HK-2 (cell line): ENCODE measurements at regions not wholly inside any gene's neighbourhood (a gene's known extent, or its start where the extent isn't known, plus 50 kb on each side); places are given as distances from the start of the nearest gene placed in this dataset.

Experiments used
- DNase-seq: peaks from one replicate; pipeline ENCODE4 v3.0.0-alpha.2; 2018; ENCODE audit not compliant: unreplicated experiment

DNA sequence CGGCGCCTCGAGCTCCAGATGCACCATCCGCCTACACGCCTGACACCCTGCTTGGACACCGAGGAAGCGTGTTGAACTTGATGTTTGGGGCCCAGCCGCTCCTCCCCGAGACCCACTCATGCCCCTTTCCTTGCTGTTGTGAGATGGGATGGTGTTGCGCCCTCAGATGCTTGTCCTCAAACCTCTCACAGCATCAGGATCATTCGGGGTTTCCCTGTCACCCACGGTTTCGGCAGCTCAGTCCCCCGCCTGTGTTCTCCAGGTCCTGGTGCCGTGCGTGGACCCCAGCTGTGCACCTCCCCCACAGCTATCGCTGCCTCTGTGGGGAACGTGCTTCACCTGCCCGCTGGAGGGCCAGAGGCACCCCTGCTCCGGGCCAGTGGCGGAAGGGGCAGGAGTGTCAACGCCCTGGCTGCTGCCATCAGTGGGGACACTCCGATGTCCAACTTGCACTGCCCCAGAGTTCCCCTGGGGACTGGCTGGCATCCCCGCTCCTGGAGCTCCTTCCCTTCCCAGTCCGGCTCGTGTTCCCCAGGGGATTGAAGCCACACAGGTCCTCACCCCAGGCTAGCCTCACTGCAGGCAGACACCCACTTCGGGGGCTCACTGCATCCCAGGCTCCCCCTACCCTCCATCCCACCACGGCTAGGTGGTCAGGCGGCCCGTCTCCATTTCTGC lies 82.3 kb upstream of the ADRA2C start:
- DNase-seq, result no peak

DNA sequence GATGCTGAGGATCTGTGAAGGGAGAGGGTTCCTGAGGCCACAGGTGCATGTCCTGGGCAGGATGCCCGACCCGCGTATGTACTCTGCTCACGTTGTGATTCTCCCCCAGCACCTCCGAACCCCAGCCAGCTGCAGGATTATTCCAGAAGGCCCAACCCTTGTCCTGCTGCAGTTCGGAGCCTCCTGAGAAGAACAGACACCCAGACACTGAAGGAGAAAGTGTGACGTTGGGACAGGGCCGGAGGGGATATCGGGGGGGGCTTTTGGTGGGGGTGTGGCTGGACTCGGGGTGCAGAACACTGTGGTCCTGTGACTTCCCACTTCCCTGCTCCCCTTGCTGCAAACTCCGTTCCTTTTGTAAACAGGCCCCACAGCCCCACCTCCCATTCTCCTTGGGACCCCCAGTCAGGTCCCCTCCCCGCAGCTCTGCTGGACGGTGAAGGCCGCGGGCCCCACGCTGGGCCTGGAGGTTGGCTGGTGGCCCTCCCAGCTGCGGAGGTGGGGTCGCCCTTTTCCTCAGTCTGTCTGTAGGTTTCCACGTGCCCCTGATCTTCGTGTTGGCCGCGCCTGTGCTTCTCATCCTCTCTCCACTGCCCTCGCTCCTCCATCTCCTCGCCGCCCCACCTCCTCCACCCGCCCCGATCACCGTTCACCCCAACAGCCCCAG lies 83.0 kb upstream of the ADRA2C start:
- no peak for DNase-seq

DNA sequence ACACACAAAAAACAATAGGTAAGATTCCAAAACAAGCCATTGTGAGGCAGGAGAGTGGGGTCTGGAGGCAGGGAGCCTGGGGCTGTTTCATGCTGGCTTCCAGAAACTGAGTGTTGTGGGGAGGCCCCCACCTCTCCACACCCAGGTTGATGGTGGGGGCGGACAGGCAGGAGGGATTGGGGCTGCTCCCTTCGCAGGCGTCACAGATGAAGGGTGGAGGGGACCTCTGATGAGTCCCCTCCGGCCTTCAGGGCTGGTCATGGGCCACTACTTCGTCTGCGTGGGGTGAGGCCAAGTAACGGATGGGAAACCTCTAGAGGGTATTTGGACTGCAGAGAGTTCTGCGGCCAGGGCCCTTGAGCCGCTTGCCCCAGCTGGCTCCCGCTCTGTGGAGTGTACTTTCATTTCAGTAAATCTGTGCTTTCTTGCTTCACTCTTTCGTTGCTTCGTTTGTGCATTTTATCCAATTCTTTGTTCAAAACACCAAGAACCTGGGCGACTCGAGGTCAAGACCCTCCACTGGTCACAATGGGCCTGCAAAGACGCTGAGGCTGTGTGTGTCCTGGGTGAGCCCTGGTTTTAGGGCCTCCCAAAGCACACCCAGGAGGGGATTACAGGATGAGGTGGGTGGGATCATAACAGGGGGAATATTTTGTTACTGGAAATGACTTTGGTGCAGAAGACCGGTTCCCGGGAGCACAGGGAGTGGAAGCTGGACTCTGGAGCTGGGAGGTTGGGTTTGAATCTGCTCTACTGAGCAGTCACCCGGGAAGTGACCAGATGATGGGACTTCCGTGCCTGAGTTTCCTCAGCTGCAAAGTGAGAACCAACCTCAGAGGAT lies 83.7 kb upstream of the ADRA2C start:
- DNase-seq, result no peak

DNA sequence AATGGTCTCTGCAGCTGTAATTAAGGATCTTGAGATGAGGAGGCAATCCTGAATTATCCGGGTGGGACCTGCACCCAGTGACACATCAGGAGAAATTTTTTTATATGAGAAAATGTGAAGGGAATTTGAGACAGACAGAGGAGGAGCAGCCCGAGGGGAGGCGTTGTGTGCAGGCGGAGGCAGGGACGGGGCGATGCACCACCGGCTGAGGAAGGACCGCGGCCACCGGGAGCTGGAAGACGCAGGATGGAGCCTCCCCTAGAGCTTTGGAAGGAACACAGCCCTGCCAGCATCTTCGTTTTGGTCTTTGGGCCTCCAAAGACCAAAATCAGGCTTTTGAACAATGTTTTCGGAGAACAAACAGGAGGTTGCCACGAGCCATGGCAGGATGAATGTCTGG lies 85.0 kb upstream of the ADRA2C start:
- no peak for DNase-seq

DNA sequence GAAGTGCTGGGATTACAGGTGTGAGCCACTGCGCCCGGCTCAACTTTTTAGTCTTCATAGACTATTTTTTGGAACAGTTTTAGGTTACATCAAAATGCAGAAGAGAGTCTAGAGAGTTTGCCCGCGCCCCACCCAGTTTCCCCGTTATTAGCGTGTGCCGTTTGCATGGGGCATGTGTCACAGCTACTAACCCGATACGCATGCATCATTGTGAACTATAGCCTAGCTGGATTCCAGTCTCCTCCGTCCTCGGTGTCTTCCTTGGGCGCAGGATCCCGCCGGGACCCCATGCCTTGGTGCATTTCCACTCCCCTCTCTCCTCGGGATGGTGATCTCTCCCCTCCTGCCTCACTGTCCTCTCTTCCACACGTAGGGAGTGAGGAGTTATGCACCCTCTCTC lies 85.5 kb upstream of the ADRA2C start:
- DNase-seq, result no peak

DNA sequence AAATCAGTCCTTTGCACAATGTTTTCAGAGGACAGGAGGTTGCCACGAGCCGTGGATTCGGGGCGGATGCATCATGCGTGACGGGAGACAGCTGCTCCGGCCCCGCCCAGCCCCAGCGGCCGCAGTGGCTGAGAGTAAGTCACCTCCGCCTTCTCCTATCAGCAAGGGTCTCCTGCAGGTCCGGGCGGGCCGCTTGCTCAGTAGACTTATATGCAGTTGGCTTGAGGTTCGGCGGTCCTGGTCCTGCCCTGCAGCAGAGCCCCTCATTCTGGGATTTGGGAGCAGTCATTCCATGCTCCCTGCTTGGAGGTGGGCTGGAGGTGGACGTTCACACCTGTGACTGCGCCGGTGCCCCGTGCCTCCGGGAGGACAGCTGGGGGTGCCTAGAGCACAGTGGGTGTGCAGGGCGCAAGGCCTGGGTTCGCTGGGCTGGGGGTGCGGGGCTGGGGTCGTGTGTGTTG lies 86.3 kb upstream of the ADRA2C start:
- DNase-seq, result no peak

DNA sequence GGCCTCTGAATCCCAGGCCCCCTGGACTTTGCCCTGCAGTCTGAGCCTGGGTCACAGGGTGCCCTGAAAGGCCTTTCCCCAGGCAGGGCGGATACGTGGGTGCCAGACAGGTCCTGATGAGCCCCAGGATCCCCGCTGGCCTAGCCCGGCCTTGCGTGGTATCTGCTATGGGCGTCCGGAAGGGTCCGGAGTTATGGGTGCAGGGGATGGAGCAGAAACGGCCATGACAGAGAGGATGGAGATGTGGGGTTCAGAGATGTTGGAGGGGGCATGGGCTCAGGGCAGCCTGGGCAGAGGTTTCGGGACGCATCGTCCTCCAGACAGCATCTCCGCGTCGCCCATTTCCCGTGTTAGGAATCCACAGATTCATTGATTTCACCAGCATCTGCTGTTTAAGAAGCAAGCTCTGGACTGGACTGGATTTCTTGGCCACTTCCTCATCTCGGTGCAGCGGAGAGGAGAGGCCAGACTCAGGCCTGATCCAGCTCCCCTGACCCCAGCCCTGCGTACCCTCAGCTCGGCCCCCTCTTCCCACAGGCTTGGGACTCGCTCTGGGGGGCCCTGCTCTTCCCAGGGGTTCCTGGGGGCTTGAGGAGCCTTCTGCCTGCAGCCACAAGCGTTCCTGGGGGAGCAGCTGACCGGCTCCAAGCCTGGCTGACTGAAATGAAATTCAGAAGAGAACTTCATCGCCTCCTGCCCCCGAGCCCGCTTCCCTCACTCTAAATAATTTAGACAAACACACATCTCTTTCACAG lies 86.9 kb upstream of the ADRA2C start:
- no peak for DNase-seq

DNA sequence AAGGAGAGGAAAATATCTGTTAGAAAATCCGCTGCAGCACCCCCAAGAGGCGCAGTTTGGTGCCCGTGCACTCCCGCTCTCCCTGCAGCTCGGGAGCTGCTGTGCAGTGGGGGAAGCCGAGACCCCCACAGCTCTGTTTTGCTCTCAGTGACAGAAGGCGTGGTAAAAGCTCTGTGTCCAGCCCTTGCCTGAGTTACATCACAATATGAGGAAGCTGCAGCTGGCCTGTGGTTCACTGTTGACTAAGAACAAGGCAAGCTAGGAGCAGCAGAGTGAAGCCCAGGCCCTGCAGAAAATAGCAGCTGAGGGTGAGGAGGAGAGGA lies 88.5 kb upstream of the ADRA2C start:
- no peak for DNase-seq

DNA sequence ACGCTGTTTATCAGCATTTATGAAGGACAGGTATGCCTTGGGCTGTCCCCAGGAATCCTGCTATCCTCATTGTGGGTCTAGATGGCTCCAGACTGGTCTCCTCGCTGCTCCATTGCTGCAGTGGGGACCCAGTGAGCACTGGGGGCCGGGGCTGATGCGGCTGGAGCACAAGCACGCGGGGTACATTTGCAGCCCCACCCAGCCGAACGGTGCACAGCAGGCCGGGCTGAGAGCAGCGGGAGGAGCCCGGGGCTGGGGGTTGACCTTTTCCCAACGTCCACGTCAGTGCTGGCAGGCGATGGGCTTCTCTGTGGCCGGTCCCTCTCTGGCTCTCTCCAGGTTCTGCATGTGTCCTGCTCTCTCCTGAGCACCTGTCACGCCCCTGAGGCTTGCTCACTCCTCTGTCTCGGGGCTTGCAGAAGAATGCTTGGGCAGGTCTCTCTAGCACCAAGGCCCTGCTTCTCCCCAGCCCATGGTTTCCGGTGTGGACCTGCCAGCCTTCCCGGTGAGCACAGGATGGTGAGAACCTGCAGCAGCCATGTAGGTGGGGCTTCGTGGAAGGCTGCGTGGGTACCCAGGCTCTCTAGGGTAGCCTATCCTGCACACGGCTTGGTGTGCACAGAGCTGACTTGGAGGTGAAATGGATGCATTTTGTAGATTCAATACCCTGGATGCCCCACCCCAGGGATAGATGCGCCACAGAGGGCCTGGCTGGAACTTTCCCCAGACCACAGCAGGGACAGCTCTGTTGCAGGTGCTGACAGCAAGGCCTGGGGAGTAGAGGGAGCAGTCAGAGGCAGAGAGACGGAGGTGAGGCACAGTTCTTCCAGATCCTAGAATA lies 89.1 kb upstream of the ADRA2C start:
- DNase-seq, result no peak

DNA sequence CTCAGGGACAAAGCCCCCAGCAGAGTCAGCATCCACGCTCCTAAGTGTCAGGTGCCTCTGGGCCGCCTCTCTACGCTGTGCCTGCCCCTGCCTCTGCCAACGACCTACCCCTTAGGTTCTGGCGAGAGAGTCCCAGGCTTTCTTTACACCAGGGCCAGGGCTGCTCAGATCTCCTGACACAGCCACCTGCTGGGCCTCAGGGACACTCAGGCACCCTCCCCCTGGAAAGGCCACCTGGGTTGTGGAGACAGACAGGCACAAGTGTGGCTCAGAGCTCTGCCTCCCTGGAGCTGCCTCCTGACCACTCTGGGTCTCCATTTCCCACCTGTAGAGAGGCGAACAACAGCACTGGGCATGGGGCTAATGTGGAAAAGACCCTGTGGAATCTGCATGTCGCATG lies 90.0 kb upstream of the ADRA2C start:
- DNase-seq, result no peak

DNA sequence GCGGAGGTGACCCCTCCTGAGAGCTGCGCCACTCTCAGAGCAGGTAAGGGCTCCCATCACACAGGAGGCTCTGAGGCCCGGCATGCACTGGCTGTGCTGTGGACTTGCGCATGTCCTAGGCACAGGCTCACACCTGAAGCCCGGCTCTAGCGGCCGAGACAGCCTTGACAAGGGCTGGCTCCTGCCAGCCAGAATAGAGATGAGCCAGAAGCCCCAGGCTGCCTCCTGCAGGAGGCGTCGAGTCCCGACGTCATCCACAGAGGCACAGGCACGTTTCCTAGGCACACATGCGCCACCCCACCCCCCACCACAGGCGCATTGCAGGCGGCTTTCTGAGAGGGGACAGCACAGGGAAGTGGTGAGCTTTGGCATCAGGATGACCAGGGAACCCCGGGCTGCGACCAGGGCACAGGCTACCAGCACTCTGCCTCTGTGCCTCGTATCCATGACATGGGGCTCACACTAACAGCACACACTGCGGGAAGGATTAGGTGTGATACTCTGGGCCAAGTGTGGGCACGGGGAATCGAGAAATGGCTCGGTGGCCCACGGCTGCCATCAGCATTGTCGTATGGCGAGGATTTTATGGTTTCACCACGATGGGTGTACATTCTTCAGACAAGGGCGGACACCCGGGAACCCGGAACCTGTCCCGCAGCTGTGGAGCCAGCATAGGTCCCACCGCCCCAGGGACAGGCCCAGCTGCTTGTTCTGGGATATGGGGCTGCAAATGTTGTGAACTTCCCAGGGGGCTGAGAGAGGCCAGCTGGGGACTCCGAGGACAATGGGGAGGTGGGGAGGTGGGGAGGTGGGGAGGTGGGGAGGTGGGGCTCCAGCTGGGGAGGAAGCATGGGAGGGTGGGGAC lies 90.7 kb upstream of the ADRA2C start:
- DNase-seq, result no peak

DNA sequence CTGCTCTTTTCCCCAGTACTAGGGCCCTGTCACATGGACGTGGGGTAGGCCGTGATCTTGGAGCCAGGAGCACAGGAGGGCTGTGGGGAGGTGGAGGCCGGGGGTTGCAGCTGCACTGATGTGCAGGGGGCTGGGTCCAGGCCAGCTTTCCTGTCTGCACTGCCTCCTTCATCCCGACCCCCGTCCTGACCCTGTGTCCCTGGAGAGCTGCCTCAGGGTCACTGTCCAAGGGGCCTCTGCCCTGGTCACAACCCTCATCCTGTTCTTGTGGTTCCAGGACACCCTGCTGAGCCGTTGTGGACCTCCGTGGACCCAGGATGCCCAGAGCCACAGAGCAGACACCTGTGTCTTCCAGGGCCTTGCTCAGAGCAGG lies 91.7 kb upstream of the ADRA2C start:
- no peak for DNase-seq

DNA sequence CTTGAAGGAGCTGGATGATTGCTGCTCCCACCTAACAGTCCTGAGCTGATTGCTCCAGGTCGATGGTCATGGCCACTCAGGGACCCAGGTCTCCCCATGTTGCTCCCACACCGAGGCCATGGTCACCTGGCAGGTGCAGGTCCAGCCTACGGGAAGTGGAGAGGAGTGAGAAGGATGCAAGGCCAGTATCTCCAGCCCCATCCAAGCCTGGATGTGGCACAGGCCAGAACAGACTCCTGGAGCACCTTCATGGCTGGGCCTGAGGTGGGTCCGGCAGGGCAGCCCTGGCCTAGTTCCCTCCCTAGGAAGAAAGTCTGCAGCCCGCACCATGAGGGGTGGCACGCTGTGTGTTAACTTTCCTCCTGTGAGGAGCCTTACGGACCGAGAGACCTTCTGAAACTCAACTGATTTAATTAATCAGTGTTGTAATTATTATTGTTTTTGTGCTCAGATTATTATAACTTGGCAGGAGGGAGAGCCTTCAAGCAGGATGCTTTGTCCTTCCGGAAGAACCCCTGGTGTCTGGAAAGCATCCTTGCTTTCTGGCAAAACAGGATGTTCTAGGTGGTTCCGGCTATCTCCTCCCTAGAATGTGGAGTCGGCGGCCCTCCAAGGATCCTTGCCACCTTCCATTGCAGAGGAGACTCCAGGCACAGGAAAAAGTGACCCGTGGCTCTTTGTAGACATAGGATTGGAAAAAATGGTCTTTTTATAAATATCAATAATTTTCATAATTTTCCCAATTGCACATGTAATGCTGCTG lies 92.3 kb upstream of the ADRA2C start:
- DNase-seq, result no peak

DNA sequence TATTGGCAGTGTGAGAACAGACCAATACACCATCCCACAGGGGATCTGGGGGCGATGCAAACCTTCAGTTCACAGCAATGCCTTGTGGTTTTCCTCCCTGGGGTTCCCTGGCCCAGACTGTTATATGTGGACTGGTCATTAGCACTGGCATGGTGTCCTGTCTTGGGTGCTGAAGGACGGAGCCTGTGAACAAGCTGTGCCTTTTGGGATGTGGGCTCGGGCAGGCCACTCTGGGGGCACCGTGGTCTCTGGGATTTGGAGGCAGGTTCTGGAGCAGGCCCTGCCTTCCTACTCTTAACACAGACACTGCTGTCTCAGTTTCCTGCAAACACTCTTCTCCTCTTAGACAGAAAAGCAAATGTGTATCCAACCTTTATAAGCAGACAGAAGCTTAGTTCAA lies 93.0 kb upstream of the ADRA2C start:
- no peak for DNase-seq

DNA sequence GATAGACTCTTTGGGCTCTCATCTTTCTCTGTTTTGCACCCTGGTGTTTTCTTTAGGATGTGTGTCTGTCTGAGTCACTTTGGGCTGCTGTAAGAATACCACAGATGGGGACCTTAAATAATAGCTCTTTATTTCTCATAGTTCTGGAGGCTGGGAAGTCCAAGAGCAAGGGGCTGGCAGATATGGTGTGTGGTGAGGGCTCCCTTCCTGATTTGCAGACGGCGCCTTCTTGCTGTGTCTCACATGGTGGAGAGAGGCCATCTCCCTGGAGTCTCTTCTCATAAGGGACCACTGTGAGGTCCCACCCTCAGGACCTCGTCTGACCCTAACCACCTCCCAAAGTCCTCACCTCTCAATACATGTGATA lies 93.7 kb upstream of the ADRA2C start:
- DNase-seq, result no peak

DNA sequence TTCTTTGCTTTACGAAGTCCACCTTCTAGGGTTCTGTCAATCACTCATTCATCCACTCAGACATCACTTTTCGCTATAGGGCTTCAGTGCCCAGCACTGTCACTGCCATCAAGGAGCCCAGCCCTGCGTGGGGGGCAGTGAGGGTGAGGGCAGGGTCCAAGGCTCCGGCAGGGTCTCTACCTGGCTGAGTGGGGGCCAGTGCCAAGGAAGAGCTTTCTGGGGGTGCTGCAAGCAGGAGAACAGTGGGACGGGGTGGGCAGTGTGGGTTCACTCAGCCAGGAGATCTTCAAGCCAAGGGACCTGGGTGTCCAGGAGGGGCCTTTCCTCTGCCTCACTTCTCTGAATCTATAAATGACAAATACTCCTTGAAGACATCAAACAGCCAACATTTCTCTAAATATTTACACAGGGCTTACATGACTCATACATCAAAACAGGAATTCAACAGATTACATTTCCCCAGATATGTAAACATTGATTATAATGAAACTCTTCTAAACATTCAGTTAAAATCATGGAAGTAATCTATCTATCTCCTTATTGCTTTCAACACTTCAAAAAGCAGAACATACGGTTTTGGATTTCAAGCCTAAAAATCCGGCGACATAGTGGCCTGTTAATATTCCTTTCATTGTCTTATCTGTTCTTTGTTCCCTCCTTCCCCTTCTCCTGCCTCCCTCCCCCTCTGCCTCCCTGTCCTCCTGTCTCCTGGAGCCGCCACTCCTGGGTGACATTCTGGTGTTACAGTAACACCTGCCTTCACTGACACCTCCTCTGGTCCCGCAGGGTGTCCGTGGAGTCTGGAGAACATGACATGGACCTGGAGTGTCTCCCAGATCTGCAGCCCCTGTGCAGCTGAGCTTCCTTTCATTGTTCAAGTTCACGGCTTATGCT lies 94.4 kb upstream of the ADRA2C start:
- no peak for DNase-seq

DNA sequence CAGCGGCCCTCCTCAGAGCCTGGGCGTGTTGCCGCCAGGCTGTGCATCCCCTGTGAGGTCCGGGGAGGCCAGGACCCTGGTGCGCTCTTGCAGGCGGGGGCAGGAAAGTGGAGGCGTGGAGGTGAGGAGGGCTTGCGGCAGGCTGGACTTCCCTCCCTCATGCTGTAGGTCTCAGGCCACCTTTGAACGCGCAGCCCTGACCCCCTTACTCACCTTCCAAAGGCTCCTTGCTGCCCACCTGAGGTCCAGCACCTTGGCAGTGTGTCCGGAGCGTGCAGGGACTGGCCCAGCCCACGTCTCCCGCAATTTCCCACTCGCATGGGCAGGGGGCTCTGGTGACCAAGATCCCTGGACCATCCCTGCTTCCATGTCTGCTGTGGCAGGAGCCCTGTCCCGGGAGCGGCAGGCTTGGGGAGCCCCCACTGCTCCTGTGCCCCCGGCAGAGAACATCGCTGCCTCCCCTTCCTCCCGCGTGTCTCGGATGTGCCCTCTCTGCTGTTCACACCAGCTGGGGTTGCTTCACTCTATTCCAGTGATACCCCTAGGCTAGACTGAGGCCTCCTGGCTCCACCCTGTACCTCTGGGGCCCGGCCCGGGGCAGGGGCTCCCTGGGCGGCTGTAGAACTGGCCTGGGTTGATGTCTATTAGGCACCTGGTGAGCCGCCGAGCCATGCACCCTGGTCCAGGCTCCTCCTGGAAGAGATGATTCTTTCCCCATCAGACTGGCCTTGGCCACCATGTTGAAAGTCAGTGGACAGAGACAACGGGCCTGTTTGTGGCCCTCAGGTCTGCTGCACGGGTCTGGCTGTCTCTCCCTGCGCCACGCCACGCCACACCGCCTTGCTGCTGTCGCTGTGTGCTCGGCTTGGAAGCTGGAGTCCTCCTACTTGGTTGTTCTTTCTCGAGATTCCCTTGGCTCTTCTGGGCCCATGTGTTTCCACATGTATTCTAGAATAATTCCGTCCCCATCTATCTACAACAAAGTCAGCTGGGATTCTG lies 95.4 kb upstream of the ADRA2C start:
- DNase-seq, result no peak

DNA sequence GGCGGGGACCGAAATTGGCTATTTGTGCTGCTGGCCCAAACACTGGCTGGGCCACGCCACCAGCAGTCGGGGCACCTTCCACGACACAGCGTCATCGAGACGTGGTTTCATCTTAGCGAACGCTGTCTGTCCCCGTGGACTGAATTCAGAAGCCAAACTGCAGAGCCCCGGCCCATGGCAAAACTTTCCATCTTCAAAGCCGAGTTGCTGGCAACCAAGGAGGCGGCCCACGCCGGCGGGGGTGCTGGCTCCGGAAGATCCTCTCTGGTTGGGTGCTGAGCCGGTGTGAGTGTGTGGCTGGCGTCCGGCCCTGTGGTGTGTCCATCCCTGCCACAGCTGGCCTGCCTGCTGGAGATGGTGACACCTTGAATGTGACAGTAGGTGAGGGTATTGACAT lies 96.6 kb upstream of the ADRA2C start:
- DNase-seq, result no peak
